GM19438 (cell line): ENCODE measurements at regions not wholly inside any gene's neighbourhood (a gene's known extent, or its start where the extent isn't known, plus 50 kb on each side); places are given as distances from the start of the nearest gene placed in this dataset.
A peak's percentile ranks its signal among the peaks of the same experiment; 100 is the strongest.
"Not testable (repeated sequence)": the region's sequence is repeated elsewhere in the genome, so short reads cannot be mapped to it uniquely, and the experiment has no call there.

ENCODE experiments used
- ATAC-seq: cut with Tn5 transposase; IDR thresholded peaks from one replicate; pipeline ENCODE4 v1.9.1; 2021; ENCODE audit warnings: low read depth; ENCODE audit not compliant: unreplicated experiment

GRCh38 chr22:25482091-25482760, 82.2 kb upstream of the GRK3 start:
- ATAC-seq, result no peak

DNA sequence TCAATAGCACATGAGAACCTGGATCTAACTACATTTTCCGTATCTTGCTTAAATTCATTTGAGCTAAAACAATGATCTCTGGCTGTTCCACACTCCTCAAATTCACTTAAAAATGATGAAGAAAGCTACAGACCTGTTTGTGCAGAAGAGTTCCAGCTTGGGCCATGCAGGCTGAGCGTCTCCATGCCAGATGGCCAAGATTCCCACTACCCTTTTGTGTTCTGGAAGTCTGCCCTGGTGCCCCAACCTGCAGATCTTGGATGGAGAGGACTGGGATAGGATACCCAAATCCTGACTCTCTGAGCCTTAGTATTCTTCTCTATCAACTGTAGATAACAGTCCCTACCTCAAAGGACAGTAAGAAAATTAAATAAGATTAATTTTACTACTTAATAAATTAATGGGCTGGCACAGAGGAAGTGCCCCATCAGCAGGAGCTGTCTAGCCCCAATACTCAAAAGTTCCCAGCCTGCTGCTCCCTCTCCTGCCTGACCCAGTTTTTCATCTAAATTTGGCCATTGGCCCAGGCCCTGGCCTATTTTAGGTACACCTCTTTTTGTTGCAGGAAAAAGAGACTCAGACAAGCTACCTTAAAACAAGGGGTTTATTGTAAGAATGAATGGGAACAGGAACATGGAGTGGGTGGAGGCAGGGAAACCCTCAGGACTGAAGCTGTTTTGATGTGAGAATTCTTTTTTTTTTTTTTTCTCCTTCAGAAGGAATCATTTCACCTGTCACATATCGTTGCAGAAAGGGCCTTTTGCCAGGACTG, 81.4 kb upstream of the GRK3 start:
- no peak for ATAC-seq

- no peak for ATAC-seq
Observed at GRCh38 chr22:25483931-25484330, 80.5 kb upstream of the GRK3 start.

- ATAC-seq, result no peak
Observed at GRCh38 chr22:25484521-25485315, 79.8 kb upstream of the GRK3 start.

DNA sequence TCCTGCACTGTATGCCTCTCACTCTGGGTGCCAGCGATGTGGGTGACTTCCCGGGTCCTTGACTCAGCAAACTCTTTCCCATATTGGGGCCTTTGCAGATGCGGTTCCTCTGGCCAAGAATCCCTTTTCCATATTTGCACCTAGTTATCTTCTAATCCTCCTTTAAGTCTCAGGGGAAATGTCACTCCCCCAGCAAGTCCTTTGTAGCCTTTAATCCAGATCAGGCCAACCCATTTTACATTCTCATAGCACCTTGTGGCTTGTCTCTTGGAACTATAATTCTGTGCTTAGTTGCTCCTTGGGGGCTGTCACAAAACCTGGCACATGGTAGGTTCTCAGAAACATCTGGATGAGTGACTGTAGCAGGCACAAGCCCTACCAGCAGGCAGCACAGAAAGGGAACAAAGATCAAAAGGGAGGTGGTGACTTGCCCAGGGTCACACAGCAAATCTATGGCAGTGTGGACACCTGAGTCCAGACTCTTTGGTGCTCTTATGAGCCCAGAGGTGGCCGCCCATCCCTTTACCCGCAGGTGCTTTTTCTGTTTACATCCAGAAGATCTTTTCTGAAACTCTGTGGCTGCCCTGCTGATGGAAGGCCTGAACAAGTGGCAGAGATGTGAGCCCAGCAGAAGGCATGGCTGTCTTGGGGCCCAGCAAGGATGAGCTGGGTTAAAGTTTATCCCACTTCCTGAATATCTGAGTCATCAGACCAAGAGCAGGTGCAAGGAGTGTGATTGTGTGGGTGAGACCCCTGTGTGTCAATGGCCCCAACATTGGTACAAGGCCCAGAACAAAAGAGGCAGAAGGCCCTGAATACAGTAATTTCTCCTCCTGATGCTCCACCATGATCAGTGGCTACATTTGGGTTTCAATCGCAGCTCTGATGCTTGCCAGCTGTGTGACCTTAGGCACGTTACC, 78.6 kb upstream of the GRK3 start:
- peak; percentile 73 for ATAC-seq

- no peak for ATAC-seq
Observed at GRCh38 chr22:25487508-25487907, 77.0 kb upstream of the GRK3 start.

GRCh38 chr22:25488244-25489020, 76.0 kb upstream of the GRK3 start:
- no peak for ATAC-seq

DNA sequence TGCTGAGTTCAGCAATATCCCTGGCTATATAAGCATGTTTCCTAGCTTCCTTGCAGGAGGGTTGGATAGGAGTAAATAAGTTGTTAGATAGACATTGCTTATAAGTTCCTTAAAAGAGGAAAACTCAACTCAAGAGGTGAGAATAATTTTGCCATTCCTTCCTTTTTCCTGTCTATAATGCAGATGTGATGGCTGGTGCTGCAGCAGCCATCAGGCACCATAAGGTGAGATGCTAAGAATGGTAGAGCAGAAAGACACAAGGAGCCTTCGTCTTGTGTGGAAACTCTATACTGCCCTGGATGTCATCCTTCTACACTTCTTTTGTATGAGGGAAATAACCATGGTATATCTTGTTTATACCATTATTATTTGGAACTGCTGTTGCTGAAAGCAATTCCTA, 74.5 kb upstream of the GRK3 start:
- no peak for ATAC-seq

- no peak for ATAC-seq
Observed at GRCh38 chr22:25490896-25491295, 73.6 kb upstream of the GRK3 start.

DNA sequence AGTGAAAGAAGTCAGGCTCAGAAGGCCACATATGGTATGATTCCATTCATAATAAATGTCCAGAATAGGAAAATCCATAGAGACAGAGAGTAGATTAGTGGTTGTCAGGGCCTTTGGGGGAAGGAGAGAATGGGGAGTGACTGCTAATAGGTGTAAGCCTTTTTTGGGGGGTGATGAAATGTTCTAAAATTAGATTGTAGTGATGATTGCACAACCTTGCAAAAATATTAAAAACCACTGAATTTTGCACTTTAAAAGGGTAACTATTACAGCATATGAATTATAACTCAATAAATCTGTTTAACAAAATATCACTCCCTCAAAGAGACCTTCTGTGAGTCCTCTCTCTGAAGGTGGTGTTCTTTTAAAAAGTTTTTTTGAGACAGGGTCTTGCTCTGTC, 72.3 kb upstream of the GRK3 start:
- ATAC-seq, result no peak

GRCh38 chr22:25492841-25493734, 71.4 kb upstream of the GRK3 start:
- ATAC-seq, result no peak

- ATAC-seq, result no peak
Observed at GRCh38 chr22:25493794-25494193, 70.7 kb upstream of the GRK3 start.

DNA sequence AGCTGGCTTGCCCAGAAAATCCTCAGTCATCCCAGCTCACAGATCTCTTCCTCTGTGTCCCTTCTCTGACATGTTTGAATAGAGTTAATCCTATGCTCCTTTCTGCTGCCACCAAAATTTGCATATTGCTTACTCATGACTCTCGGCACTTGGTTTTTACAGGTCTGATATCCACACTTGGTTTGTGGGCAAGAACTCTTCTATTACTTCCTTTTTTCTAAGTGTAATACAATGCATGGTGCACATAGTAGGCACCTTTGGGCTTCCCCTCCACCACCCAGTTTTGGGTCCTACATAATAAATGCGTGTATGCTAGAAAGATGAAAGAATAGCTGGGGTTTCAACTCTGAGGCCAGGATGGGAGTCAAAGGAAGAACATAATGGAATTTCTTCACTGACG, 69.7 kb upstream of the GRK3 start:
- ATAC-seq, result peak; percentile 75

- no peak for ATAC-seq
Observed at GRCh38 chr22:25495285-25495684, 69.2 kb upstream of the GRK3 start.

GRCh38 chr22:25496396-25497064, 67.9 kb upstream of the GRK3 start:
- ATAC-seq, result no peak

- no peak for ATAC-seq
Observed at GRCh38 chr22:25497181-25497641, 67.3 kb upstream of the GRK3 start.

GRCh38 chr22:25497716-25498115, 66.8 kb upstream of the GRK3 start:
- no peak for ATAC-seq

DNA sequence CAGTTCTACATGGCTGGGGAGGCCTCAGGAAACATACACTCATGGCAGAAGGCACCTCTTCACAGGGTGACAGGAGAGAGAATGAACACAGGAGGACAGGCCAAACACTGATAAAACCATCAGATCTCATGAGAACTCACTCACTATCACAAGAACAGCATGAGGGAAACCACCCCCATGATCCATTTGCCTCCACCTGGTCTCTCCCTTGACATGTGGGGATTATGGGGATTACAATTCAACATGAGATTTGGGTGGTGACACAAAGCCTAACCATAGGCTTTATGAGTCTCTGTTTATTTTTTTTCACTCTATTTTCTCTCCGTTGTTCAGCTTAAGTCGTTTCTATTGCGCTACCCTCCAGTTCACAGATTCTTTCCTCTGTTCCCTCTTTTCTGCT, 63.8 kb upstream of the GRK3 start:
- ATAC-seq, result not testable (repeated sequence)
